C4-2B (cell line): ENCODE measurements at regions not wholly inside any gene's neighbourhood (a gene's known extent, or its start where the extent isn't known, plus 50 kb on each side); places are given as distances from the start of the nearest gene placed in this dataset.

Source experiments
- CTCF ChIP-seq: fragments of 450-650 bp; conservative IDR thresholded peaks from 2 replicates; pipeline ENCODE4 v1.5.1; 2017; ENCODE audit warnings: mild to moderate bottlenecking
- ZFX ChIP-seq: fragments of 450-650 bp; IDR thresholded peaks from 2 replicates; pipeline ENCODE4 v1.6.1; 2017

- TF ChIP-seq CTCF (no peak), ZFX (no peak)
These were observed 104.0 kb downstream of the HOXA1 start for GRCh38 chr7:26991796-26992195.
